IMR-90 (cell line): ENCODE measurements at regions not wholly inside any gene's neighbourhood (a gene's known extent, or its start where the extent isn't known, plus 50 kb on each side); places are given as distances from the start of the nearest gene placed in this dataset.

ENCODE experiments used
- ATAC-seq: fragments of 200-7000 bp; cut with Tn5 transposase; 2 replicates; pipeline ENCODE4 v1.9.1; 2020; ENCODE audit warnings: low read depth, mild to moderate bottlenecking, moderate library complexity
- BruUV-seq: library from RNA; stranded (reverse); fragments of 400-500 nt; replicated peaks from 2 replicates; lab custom pipeline; 2021; lab: Mats Ljungman, UMichigan
- CTCF ChIA-PET: fragments of 300-600 bp; formaldehyde crosslinking; extraction: SDS; loops from one replicate; lab custom pipeline; 2021; ENCODE audit warnings: antibody characterized with exemption; lab: Yijun Ruan, JAX
- POLR2A ChIA-PET: fragments of 300-600 bp; sonication (Branson Sonifier 250); formaldehyde crosslinking; loops from one replicate; lab custom pipeline; 2022; ENCODE audit warnings: antibody characterized with exemption; ENCODE audit not compliant: unreplicated experiment; lab: Charles Lee
- DNase-seq: peaks from one replicate; pipeline ENCODE4 v3.0.0; 2013
- H2AFZ ChIP-seq: replicated peaks from 2 replicates; pipeline ENCODE3; 2013; ENCODE audit warnings: low read length, mild to moderate bottlenecking; ENCODE audit not compliant: poor library complexity
- H2AK5ac ChIP-seq: 2 replicates; pipeline ENCODE4 v1.6.1; 2013; ENCODE audit warnings: low read depth, low read length, inconsistent platforms
- H2AK9ac ChIP-seq: replicated peaks from 2 replicates; pipeline ENCODE3; 2013; ENCODE audit warnings: mild to moderate bottlenecking, low read depth, low read length, moderate library complexity; ENCODE audit not compliant: poor library complexity
- H2BK120ac ChIP-seq: 2 replicates; pipeline ENCODE4 v1.6.1; 2013; ENCODE audit warnings: low read depth, low read length, inconsistent platforms
- H2BK15ac ChIP-seq: 3 replicates; pipeline ENCODE4 v1.6.1; 2013; ENCODE audit warnings: low read depth, low read length, inconsistent platforms
- H2BK20ac ChIP-seq: 2 replicates; pipeline ENCODE4 v1.6.1; 2013; ENCODE audit warnings: low read depth, mild to moderate bottlenecking, inconsistent platforms, low read length, moderate library complexity
- H2BK5ac ChIP-seq: 2 replicates; pipeline ENCODE4 v1.6.1; 2013; ENCODE audit warnings: mild to moderate bottlenecking, low read depth, low read length, inconsistent platforms; ENCODE audit not compliant: poor library complexity, severe bottlenecking
- H3K14ac ChIP-seq: replicated peaks from 2 replicates; pipeline ENCODE4 v1.6.1; 2013; ENCODE audit warnings: low read depth, low read length, inconsistent platforms
- H3K18ac ChIP-seq: 2 replicates; pipeline ENCODE4 v1.6.1; 2013; ENCODE audit warnings: low read depth, low read length, control low read depth
- H3K23ac ChIP-seq: 2 replicates; pipeline ENCODE4 v1.6.1; 2013; ENCODE audit warnings: low read depth, low read length, inconsistent platforms
- H3K27ac ChIP-seq: 2 replicates; pipeline ENCODE4 v1.5.1; 2013; ENCODE audit warnings: mild to moderate bottlenecking, control low read depth, low read length; ENCODE audit not compliant: insufficient read depth
- H3K27me3 ChIP-seq: 2 replicates; pipeline ENCODE4 v1.6.1; 2013; ENCODE audit warnings: low read length; ENCODE audit not compliant: control insufficient read depth, insufficient read depth
- H3K36me3 ChIP-seq: 2 replicates; pipeline ENCODE4 v1.6.1; 2013; ENCODE audit warnings: low read length, mixed read lengths; ENCODE audit not compliant: control insufficient read depth, insufficient read depth
- H3K4ac ChIP-seq: 2 replicates; pipeline ENCODE4 v1.6.1; 2013; ENCODE audit warnings: low read depth, low read length, inconsistent platforms
- H3K4me1 ChIP-seq: 2 replicates; pipeline ENCODE4 v1.6.1; 2013; ENCODE audit warnings: low read length, mixed read lengths; ENCODE audit not compliant: control insufficient read depth, insufficient read depth
- H3K4me2 ChIP-seq: 2 replicates; pipeline ENCODE4 v1.6.1; 2013; ENCODE audit warnings: low read depth, mild to moderate bottlenecking, control low read depth, low read length, moderate library complexity
- H3K4me3 ChIP-seq: 2 replicates; pipeline ENCODE4 v1.5.1; 2013; ENCODE audit warnings: low read depth, mild to moderate bottlenecking, control low read depth, low read length, moderate library complexity; ENCODE audit not compliant: insufficient read depth
- H3K56ac ChIP-seq: 2 replicates; pipeline ENCODE4 v1.6.1; 2013; ENCODE audit warnings: low read length, inconsistent platforms; ENCODE audit not compliant: insufficient read depth; ENCODE audit errors: extremely low read depth
- H3K79me1 ChIP-seq, 2 experiments: 2 replicates each; pipeline ENCODE4 v1.6.1; 2013; ENCODE audit warnings: low read length in 2 of 2, inconsistent platforms in 1 of 2, low read depth in 1 of 2
- H3K9ac ChIP-seq: 2 replicates; pipeline ENCODE4 v1.6.1; 2013; ENCODE audit warnings: low read depth, low read length, control low read depth
- H3K9me1 ChIP-seq: 2 replicates; pipeline ENCODE4 v1.6.1; 2013; ENCODE audit warnings: low read length, inconsistent platforms; ENCODE audit not compliant: insufficient read depth
- H3K9me3 ChIP-seq: 2 replicates; pipeline ENCODE4 v1.6.1; 2013; ENCODE audit warnings: low read length; ENCODE audit not compliant: control insufficient read depth, insufficient read depth
- H4K20me1 ChIP-seq: 2 replicates; pipeline ENCODE4 v1.6.1; 2013; ENCODE audit warnings: low read length, inconsistent platforms; ENCODE audit not compliant: insufficient read depth
- H4K5ac ChIP-seq: 2 replicates; pipeline ENCODE4 v1.6.1; 2013; ENCODE audit warnings: mild to moderate bottlenecking, low read depth, low read length, control low read depth
- H4K8ac ChIP-seq, 2 experiments: 2 replicates each; pipeline ENCODE4 v1.6.1; 2013; ENCODE audit warnings: low read depth in 2 of 2, low read length in 2 of 2, control low read depth in 1 of 2, inconsistent platforms in 1 of 2
- H4K91ac ChIP-seq: 2 replicates; pipeline ENCODE4 v1.6.1; 2013; ENCODE audit warnings: low read depth, low read length, inconsistent platforms; ENCODE audit not compliant: insufficient read depth
- BHLHE40 ChIP-seq: fragments of 150-350 bp; IDR thresholded peaks from 2 replicates; pipeline ENCODE4 v1.6.1; 2016; ENCODE audit warnings: mild to moderate bottlenecking, low read depth, low read length
- CEBPB ChIP-seq: IDR thresholded peaks from 2 replicates; pipeline ENCODE4 v1.6.1; 2012; ENCODE audit warnings: low read depth, low read length, improper control_type of control experiment
- CHD1 ChIP-seq: IDR thresholded peaks from 2 replicates; pipeline ENCODE4 v1.6.1; 2012; ENCODE audit warnings: low read depth, low read length, improper control_type of control experiment
- ELK1 ChIP-seq: fragments of 150-350 bp; IDR thresholded peaks from 2 replicates; pipeline ENCODE4 v1.6.1; 2016; ENCODE audit warnings: low read depth, mild to moderate bottlenecking, low read length, moderate library complexity, borderline replicate concordance
- FOS ChIP-seq: fragments of 150-350 bp; IDR thresholded peaks from 2 replicates; pipeline ENCODE4 v1.6.1; 2016; ENCODE audit warnings: low read depth, low read length
- MAFK ChIP-seq: IDR thresholded peaks from 2 replicates; pipeline ENCODE4 v1.6.1; 2012; ENCODE audit warnings: low read depth, low read length, improper control_type of control experiment
- MAZ ChIP-seq: IDR thresholded peaks from 2 replicates; pipeline ENCODE4 v1.6.1; 2012; ENCODE audit warnings: low read depth, mild to moderate bottlenecking, low read length, improper control_type of control experiment, moderate library complexity, borderline replicate concordance
- NFE2L2 ChIP-seq: fragments of 150-350 bp; IDR thresholded peaks from 2 replicates; pipeline ENCODE4 v1.6.1; 2016; ENCODE audit warnings: low read depth, mild to moderate bottlenecking, low read length
- POLR2A ChIP-seq: IDR thresholded peaks from 2 replicates; pipeline ENCODE4 v1.6.1; 2012; ENCODE audit warnings: mild to moderate bottlenecking, low read depth, low read length
- RCOR1 ChIP-seq: IDR thresholded peaks from 2 replicates; pipeline ENCODE4 v1.6.1; 2012; ENCODE audit warnings: mild to moderate bottlenecking, low read length, improper control_type of control experiment; ENCODE audit not compliant: insufficient replicate concordance
- WGBS, 2 experiments: methylation state at CpG; one replicate each; pipeline versions ENCODE4 v1.1.5 to v1.1.7; 2013; ENCODE audit warnings: missing lambda C conversion rate in 2 of 2; ENCODE audit not compliant: insufficient read length in 1 of 2; ENCODE audit errors: extremely low coverage in 2 of 2; 5-methylcytosine and 5-hydroxymethylcytosine counted together
- dilution Hi-C: fragments of 300-500 bp; cut with HindIII; formaldehyde crosslinking; loops from one replicate; pipeline ENCODE4 v1.14.3; 2018; ENCODE audit warnings: low sequenced_read_pairs; ENCODE audit not compliant: unreplicated experiment
- in situ Hi-C: fragments of 300-500 bp; cut with MboI; formaldehyde crosslinking; loops from 3 replicates; pipeline ENCODE4 v1.14.3; 2019; ENCODE audit warnings: low sequenced_read_pairs, inconsistent platforms, mixed read lengths
- intact Hi-C: fragments of 100-400 bp; cut with micrococcal nuclease; formaldehyde crosslinking; loops from 2 replicates; pipeline ENCODE4 v1.10.0; 2022

DNA sequence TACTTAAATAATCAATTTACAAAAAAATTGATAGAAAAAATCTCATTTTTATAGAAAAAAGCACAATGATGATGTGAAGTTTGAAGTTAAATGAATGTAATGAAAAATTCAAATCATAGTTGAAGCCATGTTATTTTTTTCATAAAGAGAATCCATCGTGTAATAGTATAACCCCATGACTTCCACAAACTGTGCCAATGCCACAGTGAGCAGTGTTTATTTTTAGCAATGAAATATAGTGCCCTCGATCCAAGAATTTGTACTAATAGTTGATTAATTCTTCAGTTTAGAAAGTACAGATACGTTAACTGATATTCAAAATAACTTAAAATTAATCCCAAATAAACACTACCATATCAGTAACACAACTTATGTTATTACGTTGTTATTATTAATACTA is 225.9 kb downstream of the PTPRC start:
- no peak overlapping the region for H2BK120ac ChIP-seq
- CTCF ChIA-PET: interaction anchor here (0.7 kb wide), 1 partner anchor 88 kb away, joined by 3 read pairs; no protein-coding TSS in a partner anchor

More for the DNA sequence above, 225.9 kb downstream of the PTPRC start:
- POLR2A ChIA-PET: no interaction called here
- Histone ChIP-seq H3K27ac (no peak overlapping the region), H2AK9ac (no peak overlapping the region), H2BK5ac (no peak overlapping the region), H2AK5ac (no peak overlapping the region), H3K36me3 (no peaks in the 10 kb centered on the region), H3K79me1 (peaks cover 11 to 22% of the 10 kb centered on the region in 2 experiments; a peak in 3 of 4 replicates), H2BK20ac (no peak overlapping the region), H4K20me1 (no peaks in the 10 kb centered on the region), H3K56ac (no peak overlapping the region), H3K23ac (no peak overlapping the region), H3K9me1 (no peaks in the 10 kb centered on the region; the same call in 1 of the 2 replicates), H3K9ac (no peak overlapping the region), H3K4me1 (no peaks in the 10 kb centered on the region), H3K4me3 (no peak overlapping the region), H4K5ac (no peak overlapping the region), H3K4me2 (no peak overlapping the region), H3K18ac (no peak overlapping the region), H2AFZ (no peak overlapping the region), H4K91ac (no peak overlapping the region), H3K14ac (no peak overlapping the region), H2BK15ac (no peak overlapping the region), H3K27me3 (no peaks in the 10 kb centered on the region), H4K8ac (no peak overlapping the region), H3K4ac (no peak overlapping the region), H3K9me3 (no peaks in the 10 kb centered on the region)
- DNase-seq (no peak), ATAC-seq (no peak)
- no TSS peak for BruUV-seq
- dilution Hi-C loops: no loop called here
- WGBS, 2 experiments: 100% methylated on average over 1 of the region's 4 CpGs; no CpG with 5 or more reads in 1 of the 2 experiments
- intact Hi-C loops: no loop called here
- in situ Hi-C loops: no loop called here
- TF ChIP-seq CEBPB (no peak), POLR2A (no peak), RCOR1 (no peak), MAZ (no peak), ELK1 (no peak), CHD1 (no peak), BHLHE40 (no peak), FOS (no peak), NFE2L2 (no peak), MAFK (no peak)
